ENCODE measurements at regions not wholly inside any gene's neighbourhood (a gene's known extent, or its start where the extent isn't known, plus 50 kb on each side); places are given as distances from the start of the nearest gene placed in this dataset.

DNA sequence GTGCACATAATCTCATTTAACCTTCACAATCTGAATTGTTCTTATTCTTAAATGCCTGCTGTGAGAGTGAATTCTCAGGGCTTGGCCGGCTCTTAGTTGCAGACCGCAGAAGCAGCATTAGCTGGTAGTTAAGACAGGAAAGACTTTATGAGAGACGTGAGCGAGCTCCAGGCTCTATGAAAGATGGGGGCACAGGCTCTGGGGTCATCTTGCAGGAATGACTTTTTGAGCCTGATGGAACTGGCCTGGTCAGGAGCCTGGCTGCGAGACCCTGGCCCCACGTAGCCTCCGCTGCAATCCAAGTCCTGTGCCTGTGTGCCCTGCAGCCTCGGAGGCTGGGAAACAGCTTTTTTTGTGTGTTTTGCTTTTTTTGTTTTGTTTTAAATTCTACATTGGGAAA is 958.8 kb upstream of the ZNF722 start (continued):
- TF ChIP-seq, protein P1, sequence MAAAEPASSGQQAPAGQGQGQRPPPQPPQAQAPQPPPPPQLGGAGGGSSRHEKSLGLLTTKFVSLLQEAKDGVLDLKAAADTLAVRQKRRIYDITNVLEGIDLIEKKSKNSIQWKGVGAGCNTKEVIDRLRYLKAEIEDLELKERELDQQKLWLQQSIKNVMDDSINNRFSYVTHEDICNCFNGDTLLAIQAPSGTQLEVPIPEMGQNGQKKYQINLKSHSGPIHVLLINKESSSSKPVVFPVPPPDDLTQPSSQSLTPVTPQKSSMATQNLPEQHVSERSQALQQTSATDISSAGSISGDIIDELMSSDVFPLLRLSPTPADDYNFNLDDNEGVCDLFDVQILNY (CRISPR knock-in tag; IDR thresholded peaks at IDR 0.05), result no peak
- TF ChIP-seq, protein P2, sequence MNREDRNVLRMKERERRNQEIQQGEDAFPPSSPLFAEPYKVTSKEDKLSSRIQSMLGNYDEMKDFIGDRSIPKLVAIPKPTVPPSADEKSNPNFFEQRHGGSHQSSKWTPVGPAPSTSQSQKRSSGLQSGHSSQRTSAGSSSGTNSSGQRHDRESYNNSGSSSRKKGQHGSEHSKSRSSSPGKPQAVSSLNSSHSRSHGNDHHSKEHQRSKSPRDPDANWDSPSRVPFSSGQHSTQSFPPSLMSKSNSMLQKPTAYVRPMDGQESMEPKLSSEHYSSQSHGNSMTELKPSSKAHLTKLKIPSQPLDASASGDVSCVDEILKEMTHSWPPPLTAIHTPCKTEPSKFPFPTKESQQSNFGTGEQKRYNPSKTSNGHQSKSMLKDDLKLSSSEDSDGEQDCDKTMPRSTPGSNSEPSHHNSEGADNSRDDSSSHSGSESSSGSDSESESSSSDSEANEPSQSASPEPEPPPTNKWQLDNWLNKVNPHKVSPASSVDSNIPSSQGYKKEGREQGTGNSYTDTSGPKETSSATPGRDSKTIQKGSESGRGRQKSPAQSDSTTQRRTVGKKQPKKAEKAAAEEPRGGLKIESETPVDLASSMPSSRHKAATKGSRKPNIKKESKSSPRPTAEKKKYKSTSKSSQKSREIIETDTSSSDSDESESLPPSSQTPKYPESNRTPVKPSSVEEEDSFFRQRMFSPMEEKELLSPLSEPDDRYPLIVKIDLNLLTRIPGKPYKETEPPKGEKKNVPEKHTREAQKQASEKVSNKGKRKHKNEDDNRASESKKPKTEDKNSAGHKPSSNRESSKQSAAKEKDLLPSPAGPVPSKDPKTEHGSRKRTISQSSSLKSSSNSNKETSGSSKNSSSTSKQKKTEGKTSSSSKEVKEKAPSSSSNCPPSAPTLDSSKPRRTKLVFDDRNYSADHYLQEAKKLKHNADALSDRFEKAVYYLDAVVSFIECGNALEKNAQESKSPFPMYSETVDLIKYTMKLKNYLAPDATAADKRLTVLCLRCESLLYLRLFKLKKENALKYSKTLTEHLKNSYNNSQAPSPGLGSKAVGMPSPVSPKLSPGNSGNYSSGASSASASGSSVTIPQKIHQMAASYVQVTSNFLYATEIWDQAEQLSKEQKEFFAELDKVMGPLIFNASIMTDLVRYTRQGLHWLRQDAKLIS (CRISPR knock-in tag; IDR thresholded peaks at IDR 0.05; ENCODE audit: borderline replicate concordance), result no peak
- no peak for TF ChIP-seq CREB1 (CRISPR knock-in tag; IDR thresholded peaks at IDR 0.05)
- TF ChIP-seq TCF7 (CRISPR knock-in tag; IDR thresholded peaks at IDR 0.05; ENCODE audit: low read depth), result no peak
- TF ChIP-seq JUN (CRISPR knock-in tag; IDR thresholded peaks at IDR 0.05), result no peak
- no peak for TF ChIP-seq ETV6 (CRISPR knock-in tag; IDR thresholded peaks at IDR 0.05)
- TF ChIP-seq, protein P3, sequence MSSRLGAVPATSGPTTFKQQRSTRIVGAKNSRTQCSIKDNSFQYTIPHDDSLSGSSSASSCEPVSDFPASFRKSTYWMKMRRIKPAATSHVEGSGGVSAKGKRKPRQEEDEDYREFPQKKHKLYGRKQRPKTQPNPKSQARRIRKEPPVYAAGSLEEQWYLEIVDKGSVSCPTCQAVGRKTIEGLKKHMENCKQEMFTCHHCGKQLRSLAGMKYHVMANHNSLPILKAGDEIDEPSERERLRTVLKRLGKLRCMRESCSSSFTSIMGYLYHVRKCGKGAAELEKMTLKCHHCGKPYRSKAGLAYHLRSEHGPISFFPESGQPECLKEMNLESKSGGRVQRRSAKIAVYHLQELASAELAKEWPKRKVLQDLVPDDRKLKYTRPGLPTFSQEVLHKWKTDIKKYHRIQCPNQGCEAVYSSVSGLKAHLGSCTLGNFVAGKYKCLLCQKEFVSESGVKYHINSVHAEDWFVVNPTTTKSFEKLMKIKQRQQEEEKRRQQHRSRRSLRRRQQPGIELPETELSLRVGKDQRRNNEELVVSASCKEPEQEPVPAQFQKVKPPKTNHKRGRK (CRISPR knock-in tag; IDR thresholded peaks at IDR 0.05; ENCODE audit: borderline replicate concordance), result no peak
- TF ChIP-seq, protein P4, sequence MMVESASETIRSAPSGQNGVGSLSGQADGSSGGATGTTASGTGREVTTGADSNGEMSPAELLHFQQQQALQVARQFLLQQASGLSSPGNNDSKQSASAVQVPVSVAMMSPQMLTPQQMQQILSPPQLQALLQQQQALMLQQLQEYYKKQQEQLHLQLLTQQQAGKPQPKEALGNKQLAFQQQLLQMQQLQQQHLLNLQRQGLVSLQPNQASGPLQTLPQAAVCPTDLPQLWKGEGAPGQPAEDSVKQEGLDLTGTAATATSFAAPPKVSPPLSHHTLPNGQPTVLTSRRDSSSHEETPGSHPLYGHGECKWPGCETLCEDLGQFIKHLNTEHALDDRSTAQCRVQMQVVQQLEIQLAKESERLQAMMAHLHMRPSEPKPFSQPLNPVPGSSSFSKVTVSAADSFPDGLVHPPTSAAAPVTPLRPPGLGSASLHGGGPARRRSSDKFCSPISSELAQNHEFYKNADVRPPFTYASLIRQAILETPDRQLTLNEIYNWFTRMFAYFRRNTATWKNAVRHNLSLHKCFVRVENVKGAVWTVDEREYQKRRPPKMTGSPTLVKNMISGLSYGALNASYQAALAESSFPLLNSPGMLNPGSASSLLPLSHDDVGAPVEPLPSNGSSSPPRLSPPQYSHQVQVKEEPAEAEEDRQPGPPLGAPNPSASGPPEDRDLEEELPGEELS (CRISPR knock-in tag; IDR thresholded peaks at IDR 0.05), result no peak
- TF ChIP-seq MXD4 (CRISPR knock-in tag; IDR thresholded peaks at IDR 0.05; ENCODE audit: borderline replicate concordance), result no peak
- TF ChIP-seq ZNF121 (CRISPR knock-in tag; IDR thresholded peaks at IDR 0.05), result no peak
- TF ChIP-seq, protein P5, sequence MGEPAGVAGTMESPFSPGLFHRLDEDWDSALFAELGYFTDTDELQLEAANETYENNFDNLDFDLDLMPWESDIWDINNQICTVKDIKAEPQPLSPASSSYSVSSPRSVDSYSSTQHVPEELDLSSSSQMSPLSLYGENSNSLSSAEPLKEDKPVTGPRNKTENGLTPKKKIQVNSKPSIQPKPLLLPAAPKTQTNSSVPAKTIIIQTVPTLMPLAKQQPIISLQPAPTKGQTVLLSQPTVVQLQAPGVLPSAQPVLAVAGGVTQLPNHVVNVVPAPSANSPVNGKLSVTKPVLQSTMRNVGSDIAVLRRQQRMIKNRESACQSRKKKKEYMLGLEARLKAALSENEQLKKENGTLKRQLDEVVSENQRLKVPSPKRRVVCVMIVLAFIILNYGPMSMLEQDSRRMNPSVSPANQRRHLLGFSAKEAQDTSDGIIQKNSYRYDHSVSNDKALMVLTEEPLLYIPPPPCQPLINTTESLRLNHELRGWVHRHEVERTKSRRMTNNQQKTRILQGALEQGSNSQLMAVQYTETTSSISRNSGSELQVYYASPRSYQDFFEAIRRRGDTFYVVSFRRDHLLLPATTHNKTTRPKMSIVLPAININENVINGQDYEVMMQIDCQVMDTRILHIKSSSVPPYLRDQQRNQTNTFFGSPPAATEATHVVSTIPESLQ (CRISPR knock-in tag; IDR thresholded peaks at IDR 0.05), result no peak
- TF ChIP-seq, protein P6, sequence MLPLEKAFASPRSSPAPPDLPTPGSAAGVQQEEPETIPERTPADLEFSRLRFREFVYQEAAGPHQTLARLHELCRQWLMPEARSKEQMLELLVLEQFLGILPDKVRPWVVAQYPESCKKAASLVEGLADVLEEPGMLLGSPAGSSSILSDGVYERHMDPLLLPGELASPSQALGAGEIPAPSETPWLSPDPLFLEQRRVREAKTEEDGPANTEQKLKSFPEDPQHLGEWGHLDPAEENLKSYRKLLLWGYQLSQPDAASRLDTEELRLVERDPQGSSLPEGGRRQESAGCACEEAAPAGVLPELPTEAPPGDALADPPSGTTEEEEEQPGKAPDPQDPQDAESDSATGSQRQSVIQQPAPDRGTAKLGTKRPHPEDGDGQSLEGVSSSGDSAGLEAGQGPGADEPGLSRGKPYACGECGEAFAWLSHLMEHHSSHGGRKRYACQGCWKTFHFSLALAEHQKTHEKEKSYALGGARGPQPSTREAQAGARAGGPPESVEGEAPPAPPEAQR (CRISPR knock-in tag; IDR thresholded peaks at IDR 0.05), result no peak
- no peak for TF ChIP-seq GABPB1 (CRISPR knock-in tag; IDR thresholded peaks at IDR 0.05)
- no peak for TF ChIP-seq NR3C1 (CRISPR knock-in tag; conservative IDR thresholded peaks at IDR 0.05; ENCODE audit: low read depth)
- TF ChIP-seq, protein P7, sequence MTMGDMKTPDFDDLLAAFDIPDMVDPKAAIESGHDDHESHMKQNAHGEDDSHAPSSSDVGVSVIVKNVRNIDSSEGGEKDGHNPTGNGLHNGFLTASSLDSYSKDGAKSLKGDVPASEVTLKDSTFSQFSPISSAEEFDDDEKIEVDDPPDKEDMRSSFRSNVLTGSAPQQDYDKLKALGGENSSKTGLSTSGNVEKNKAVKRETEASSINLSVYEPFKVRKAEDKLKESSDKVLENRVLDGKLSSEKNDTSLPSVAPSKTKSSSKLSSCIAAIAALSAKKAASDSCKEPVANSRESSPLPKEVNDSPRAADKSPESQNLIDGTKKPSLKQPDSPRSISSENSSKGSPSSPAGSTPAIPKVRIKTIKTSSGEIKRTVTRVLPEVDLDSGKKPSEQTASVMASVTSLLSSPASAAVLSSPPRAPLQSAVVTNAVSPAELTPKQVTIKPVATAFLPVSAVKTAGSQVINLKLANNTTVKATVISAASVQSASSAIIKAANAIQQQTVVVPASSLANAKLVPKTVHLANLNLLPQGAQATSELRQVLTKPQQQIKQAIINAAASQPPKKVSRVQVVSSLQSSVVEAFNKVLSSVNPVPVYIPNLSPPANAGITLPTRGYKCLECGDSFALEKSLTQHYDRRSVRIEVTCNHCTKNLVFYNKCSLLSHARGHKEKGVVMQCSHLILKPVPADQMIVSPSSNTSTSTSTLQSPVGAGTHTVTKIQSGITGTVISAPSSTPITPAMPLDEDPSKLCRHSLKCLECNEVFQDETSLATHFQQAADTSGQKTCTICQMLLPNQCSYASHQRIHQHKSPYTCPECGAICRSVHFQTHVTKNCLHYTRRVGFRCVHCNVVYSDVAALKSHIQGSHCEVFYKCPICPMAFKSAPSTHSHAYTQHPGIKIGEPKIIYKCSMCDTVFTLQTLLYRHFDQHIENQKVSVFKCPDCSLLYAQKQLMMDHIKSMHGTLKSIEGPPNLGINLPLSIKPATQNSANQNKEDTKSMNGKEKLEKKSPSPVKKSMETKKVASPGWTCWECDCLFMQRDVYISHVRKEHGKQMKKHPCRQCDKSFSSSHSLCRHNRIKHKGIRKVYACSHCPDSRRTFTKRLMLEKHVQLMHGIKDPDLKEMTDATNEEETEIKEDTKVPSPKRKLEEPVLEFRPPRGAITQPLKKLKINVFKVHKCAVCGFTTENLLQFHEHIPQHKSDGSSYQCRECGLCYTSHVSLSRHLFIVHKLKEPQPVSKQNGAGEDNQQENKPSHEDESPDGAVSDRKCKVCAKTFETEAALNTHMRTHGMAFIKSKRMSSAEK (CRISPR knock-in tag; IDR thresholded peaks at IDR 0.05; ENCODE audit: borderline replicate concordance), result no peak

All from WTC11 (cell line).